ENCODE measurements at regions not wholly inside any gene's neighbourhood (a gene's known extent, or its start where the extent isn't known, plus 50 kb on each side); places are given as distances from the start of the nearest gene placed in this dataset.

DNA sequence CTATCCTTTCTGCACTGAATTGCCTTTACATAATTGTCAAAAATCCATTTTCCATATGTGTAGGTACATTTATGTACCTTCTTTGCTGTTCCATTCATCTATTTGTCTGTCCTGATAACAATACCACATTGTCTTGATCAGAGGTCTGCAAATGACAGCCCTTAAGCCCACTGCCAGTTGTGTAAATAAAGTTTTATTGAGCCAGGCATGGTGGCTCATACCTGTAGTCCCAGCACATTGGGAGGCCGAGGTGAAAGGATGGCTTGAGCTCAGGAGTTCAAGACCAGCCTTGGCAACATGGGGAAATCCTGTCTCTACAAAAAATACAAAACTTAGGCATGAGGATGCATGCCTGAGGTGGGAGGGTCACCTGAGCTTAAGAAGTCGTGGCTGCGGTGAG is 121.0 kb downstream of the TFCP2L1 start:
- no peak for TF ChIP-seq POLR2A (IDR thresholded peaks at IDR 0.05)
- TF ChIP-seq, protein P1, sequence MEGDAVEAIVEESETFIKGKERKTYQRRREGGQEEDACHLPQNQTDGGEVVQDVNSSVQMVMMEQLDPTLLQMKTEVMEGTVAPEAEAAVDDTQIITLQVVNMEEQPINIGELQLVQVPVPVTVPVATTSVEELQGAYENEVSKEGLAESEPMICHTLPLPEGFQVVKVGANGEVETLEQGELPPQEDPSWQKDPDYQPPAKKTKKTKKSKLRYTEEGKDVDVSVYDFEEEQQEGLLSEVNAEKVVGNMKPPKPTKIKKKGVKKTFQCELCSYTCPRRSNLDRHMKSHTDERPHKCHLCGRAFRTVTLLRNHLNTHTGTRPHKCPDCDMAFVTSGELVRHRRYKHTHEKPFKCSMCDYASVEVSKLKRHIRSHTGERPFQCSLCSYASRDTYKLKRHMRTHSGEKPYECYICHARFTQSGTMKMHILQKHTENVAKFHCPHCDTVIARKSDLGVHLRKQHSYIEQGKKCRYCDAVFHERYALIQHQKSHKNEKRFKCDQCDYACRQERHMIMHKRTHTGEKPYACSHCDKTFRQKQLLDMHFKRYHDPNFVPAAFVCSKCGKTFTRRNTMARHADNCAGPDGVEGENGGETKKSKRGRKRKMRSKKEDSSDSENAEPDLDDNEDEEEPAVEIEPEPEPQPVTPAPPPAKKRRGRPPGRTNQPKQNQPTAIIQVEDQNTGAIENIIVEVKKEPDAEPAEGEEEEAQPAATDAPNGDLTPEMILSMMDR (IDR thresholded peaks at IDR 0.05): no peak
